ENCODE measurements at regions not wholly inside any gene's neighbourhood (a gene's known extent, or its start where the extent isn't known, plus 50 kb on each side); places are given as distances from the start of the nearest gene placed in this dataset.
A peak's percentile ranks its signal among the peaks of the same experiment; 100 is the strongest.

DNA sequence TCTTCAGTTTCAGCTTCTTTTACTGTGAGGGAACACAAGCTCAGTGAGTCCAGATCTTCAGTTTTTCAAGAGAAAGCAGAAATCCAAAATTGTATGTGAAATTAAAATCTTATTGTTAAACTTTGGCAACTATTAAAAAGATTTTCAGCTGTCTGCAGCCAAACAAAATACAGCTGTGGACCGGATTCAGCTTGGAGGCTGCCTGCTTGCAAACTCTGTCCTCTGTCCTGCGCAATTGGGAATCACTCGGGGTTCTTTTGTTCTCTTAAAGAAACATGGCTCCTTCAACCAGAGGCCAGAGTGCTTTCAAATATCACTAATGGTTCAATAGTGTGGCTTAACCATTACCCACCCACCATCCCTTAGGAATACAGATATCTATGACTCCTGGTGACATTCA, 201.2 kb downstream of the CHIC2 start:
- TF ChIP-seq, protein P1, sequence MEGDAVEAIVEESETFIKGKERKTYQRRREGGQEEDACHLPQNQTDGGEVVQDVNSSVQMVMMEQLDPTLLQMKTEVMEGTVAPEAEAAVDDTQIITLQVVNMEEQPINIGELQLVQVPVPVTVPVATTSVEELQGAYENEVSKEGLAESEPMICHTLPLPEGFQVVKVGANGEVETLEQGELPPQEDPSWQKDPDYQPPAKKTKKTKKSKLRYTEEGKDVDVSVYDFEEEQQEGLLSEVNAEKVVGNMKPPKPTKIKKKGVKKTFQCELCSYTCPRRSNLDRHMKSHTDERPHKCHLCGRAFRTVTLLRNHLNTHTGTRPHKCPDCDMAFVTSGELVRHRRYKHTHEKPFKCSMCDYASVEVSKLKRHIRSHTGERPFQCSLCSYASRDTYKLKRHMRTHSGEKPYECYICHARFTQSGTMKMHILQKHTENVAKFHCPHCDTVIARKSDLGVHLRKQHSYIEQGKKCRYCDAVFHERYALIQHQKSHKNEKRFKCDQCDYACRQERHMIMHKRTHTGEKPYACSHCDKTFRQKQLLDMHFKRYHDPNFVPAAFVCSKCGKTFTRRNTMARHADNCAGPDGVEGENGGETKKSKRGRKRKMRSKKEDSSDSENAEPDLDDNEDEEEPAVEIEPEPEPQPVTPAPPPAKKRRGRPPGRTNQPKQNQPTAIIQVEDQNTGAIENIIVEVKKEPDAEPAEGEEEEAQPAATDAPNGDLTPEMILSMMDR (IDR thresholded peaks at IDR 0.05; ENCODE audit: insufficient read depth, low read length): no peak
- H3K4me3 ChIP-seq (ENCODE audit: low read depth, low read length): peak overlapping the region; percentile 19
- DNase-seq (ENCODE audit: low read depth): peak; percentile 92

DNA sequence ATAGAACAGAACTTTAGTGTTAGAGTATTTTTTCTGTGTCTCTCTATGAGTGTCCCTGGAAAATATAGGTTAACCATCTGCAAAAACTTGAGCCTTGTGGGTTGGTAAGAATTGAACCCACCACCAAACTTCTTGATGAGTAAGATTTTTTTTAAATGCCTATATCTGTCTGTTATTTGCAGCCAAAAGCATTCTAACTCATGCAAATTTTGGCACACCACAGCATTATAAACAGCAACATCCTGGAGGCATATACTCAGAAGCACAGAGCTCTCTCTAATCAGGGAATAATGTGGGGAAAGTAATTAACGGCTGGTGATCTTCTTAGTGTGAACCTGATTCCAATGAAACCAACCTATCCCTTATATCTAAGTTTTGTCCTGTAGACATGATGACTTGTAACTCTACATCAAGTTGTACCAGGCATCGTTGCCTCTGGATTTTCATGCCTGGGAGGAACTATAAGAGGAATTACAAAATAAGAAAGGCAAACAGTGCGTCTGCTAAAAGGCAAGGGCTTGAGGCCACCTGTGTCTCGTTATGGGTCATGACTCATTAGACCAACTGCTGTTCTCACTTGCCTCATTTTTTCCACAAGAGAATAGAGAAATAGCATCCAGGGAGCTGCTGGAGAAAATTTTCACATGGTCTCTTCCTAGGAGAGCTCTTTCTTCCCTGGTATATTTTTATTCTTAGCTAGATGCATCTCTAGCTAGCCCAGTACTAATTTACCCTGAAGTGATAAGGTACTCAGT, 202.4 kb downstream of the CHIC2 start:
- TF ChIP-seq, protein P1 (IDR thresholded peaks at IDR 0.05; ENCODE audit: insufficient read depth, low read length): no peak
- peak; percentile 97 for DNase-seq (ENCODE audit: low read depth)
- no peak overlapping the region for H3K4me3 ChIP-seq (ENCODE audit: low read depth, low read length)

DNA sequence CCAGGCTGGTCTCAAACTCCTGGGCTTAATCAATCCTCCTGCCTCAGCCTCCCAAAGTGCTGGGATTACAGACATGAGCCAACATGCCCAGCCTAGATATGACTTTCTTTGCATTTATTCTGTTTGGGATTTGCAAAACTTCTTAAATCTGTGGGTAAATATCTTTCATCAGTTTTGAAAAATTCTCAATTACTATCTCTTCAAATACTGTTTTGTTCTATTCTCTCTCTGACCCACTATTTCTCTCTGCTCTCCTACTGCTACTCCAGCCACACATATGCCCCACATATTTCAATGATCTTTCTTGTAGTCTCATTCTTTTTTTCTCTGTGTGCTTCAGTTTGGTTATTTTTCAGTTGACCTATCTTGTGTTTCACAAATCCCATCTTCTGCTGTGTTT, 205.1 kb downstream of the CHIC2 start:
- TF ChIP-seq, protein P1 (IDR thresholded peaks at IDR 0.05; ENCODE audit: insufficient read depth, low read length): no peak
- no peak for DNase-seq (ENCODE audit: low read depth)
- H3K4me3 ChIP-seq (ENCODE audit: low read depth, low read length): no peak overlapping the region

DNA sequence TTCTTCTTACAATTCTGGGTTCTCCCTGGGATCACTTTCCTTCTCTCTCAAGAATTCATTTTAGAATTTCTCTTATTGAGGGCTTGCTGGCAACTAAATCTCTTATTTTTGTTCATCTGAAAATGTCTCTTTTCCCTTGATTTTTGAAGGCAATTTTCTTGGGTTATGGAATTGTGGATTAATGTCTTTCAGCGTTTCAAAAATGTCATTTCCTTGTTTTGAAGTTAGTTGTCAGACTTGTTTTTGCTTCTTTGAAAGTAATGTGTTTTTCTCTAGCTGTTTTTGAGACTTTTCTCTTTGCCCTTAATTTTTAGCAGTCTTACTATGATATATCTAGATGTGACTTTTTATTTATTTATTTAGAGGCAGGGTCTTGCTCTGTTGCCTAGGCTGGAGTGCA, 205.7 kb downstream of the CHIC2 start:
- TF ChIP-seq, protein P1 (IDR thresholded peaks at IDR 0.05; ENCODE audit: insufficient read depth, low read length): no peak
- no peak for DNase-seq (ENCODE audit: low read depth)
- no peak overlapping the region for H3K4me3 ChIP-seq (ENCODE audit: low read depth, low read length)

DNA sequence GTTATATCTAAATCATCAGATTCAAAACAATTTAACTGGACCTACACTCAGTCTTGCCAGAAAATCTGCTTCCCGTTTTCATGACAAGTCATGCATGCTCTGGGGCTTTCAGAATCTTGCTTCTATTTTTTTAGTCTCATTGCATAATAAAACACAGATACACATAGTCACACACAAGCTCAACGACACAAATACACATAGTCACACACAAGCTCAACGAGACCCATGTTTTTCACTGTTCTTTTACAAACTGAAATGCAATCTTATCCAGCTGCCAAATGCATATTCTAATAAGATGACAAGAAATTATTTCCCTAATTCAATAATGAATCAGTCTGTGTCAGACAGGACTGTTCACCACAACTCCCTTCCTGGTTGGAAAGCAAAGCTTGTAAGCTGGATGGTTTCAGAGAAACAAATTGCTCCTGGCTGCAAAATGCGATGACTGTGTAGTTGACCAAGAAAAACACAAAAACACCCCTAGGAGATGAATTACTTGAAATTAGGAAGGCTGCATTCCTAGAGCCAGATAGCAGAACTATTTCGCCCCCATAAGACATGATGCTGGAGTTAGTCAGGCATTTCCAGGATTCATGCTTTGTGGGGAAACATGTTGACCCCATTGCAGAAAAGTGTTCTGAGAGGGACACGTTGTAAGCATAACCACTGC, 208.7 kb downstream of the CHIC2 start:
- TF ChIP-seq, protein P1 (IDR thresholded peaks at IDR 0.05; ENCODE audit: insufficient read depth, low read length): no peak
- no peak overlapping the region for H3K4me3 ChIP-seq (ENCODE audit: low read depth, low read length)
- DNase-seq (ENCODE audit: low read depth): peak; percentile 98

DNA sequence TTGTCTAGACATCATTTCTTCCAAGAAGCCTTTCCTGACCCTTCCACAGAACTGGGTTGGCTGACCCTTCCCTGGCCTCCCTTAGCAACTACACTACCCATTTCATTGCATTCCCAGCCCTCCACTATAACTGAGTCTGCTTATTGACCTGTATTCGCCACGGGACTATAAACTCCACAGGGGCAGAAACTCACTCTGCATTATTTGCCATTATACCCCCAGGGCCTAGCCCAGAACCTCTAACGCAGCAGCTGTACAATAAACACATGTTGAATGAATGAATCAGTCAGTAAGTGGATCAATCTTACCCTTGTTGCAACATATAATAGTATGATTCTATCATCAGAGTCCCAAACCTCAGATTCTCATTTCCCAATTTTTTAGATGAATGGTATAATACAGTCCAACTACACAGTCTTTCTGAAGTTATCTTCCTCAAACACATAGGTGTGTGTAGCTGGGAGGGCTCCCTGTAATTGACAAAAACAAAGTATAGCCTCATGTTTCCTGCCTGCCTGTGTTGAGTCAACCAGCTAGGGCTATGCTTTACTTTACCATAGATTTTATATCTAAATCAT, 209.3 kb downstream of the CHIC2 start:
- peak; percentile 78 for DNase-seq (ENCODE audit: low read depth)
- H3K4me3 ChIP-seq (ENCODE audit: low read depth, low read length): no peak overlapping the region

More for the DNA sequence above, 209.3 kb downstream of the CHIC2 start:
- TF ChIP-seq, protein P1 (IDR thresholded peaks at IDR 0.05; ENCODE audit: insufficient read depth, low read length): no peak

Data from fibroblast of the aortic adventitia (primary cell).